Sigmoid colon (tissue), 6 donors: ENCODE measurements at regions not wholly inside any gene's neighbourhood (a gene's known extent, or its start where the extent isn't known, plus 50 kb on each side); places are given as distances from the start of the nearest gene placed in this dataset.

Experiments
- DNase-seq: peaks from one replicate; pipeline ENCODE4 v3.0.0-alpha.2; 2019
- H3K27ac ChIP-seq, 4 donors: fragments of 200-600 bp; sonication (generic); one replicate each; pipeline ENCODE4 v1.5.1; 2016 to 2019; ENCODE audit warnings: mild to moderate bottlenecking in 1 of 4
- H3K27me3 ChIP-seq, 3 donors: fragments of 200-600 bp; sonication (generic); one replicate each; pipeline ENCODE4 v1.5.1; 2019; ENCODE audit warnings: mild to moderate bottlenecking in 1 of 3
- H3K36me3 ChIP-seq, 4 donors: fragments of 200-600 bp; sonication (generic); one replicate each; pipeline ENCODE4 v1.5.1; 2016 to 2019
- H3K4me1 ChIP-seq, 4 donors: fragments of 200-600 bp; sonication (generic); one replicate each; pipeline ENCODE4 v1.5.1; 2017 to 2019
- H3K4me3 ChIP-seq, 4 donors: fragments of 200-600 bp; sonication (generic); one replicate each; pipeline ENCODE4 v1.5.1; 2017 to 2019; ENCODE audit warnings: mild to moderate bottlenecking in 2 of 4, moderate library complexity in 1 of 4
- H3K9me3 ChIP-seq, 4 donors: fragments of 200-600 bp in 3 of 4; sonication (generic) in 3 of 4; one replicate each; pipeline versions ENCODE4 v1.5.1 to v1.6.1; 2013 to 2019
- EP300 ChIP-seq, 4 donors: sonication (generic); formaldehyde crosslinking; IDR thresholded peaks; one replicate each; pipeline ENCODE4 v1.6.1; 2017; ENCODE audit warnings: antibody characterized with exemption in 4 of 4
- POLR2A ChIP-seq, 2 donors: fragments of 450-650 bp; IDR thresholded peaks; one replicate each; pipeline ENCODE4 v1.6.1; 2016; ENCODE audit warnings: antibody characterized with exemption in 2 of 2, mild to moderate bottlenecking in 2 of 2, moderate library complexity in 2 of 2
- POLR2AphosphoS5 ChIP-seq, 4 donors: sonication (generic); formaldehyde crosslinking; IDR thresholded peaks; one replicate each; pipeline ENCODE4 v1.6.1; 2017; ENCODE audit warnings: antibody characterized with exemption in 4 of 4
- whole genome bisulfite sequencing, 2 donors: extraction: QIAGEN DNeasy Blood & Tissue Kit; methylation state at CpG; one replicate each; pipeline ENCODE4 v1.1.7; 2013; 5-methylcytosine and 5-hydroxymethylcytosine counted together
- intact Hi-C: fragments of 100-400 bp; cut with DNase I; formaldehyde crosslinking; loops from one replicate; pipeline ENCODE4 v1.15.1; 2023
- TF ChIP-seq, protein P1 (sequence below), 4 experiments: fragments of 450-650 bp in 3 of 4; fragments of 200-600 bp in 1 of 4; IDR thresholded peaks; one replicate each; pipeline ENCODE4 v1.5.1; 2016 to 2019; ENCODE audit warnings: antibody characterized with exemption in 4 of 4, mild to moderate bottlenecking in 3 of 4, moderate library complexity in 2 of 4
- donor health status: healthy with polysubstance abuse.
- donor health status: healthy.

- TF ChIP-seq POLR2AphosphoS5 (IDR thresholded peaks at IDR 0.05) = no peak
- TF ChIP-seq, protein P1, sequence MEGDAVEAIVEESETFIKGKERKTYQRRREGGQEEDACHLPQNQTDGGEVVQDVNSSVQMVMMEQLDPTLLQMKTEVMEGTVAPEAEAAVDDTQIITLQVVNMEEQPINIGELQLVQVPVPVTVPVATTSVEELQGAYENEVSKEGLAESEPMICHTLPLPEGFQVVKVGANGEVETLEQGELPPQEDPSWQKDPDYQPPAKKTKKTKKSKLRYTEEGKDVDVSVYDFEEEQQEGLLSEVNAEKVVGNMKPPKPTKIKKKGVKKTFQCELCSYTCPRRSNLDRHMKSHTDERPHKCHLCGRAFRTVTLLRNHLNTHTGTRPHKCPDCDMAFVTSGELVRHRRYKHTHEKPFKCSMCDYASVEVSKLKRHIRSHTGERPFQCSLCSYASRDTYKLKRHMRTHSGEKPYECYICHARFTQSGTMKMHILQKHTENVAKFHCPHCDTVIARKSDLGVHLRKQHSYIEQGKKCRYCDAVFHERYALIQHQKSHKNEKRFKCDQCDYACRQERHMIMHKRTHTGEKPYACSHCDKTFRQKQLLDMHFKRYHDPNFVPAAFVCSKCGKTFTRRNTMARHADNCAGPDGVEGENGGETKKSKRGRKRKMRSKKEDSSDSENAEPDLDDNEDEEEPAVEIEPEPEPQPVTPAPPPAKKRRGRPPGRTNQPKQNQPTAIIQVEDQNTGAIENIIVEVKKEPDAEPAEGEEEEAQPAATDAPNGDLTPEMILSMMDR (IDR thresholded peaks at IDR 0.05) = no peak
- TF ChIP-seq EP300 (IDR thresholded peaks at IDR 0.05) = no peak
- no peak for TF ChIP-seq POLR2A (IDR thresholded peaks at IDR 0.05)
- H3K36me3 ChIP-seq = no peaks in the 10 kb centered on the region
- peaks cover 0 to 4% (median 0%) of the 10 kb centered on the region in 3 donors for H3K27me3 ChIP-seq
- intact Hi-C loops = no loop called here
- WGBS, 2 donors = 20 to 34% methylated on average over 14 of the region's 14 CpGs
- no peak overlapping the region for H3K4me3 ChIP-seq
- peak; percentile 70 for DNase-seq
- peaks cover 0 to 6% (median 3%) of the 10 kb centered on the region in 4 donors for H3K4me1 ChIP-seq
- no peaks in the 10 kb centered on the region for H3K9me3 ChIP-seq
- H3K27ac ChIP-seq = no peak overlapping the region
Measured at GRCh38 chr5:174608631-174609097, 115.7 kb upstream of the MSX2 start.

DNA sequence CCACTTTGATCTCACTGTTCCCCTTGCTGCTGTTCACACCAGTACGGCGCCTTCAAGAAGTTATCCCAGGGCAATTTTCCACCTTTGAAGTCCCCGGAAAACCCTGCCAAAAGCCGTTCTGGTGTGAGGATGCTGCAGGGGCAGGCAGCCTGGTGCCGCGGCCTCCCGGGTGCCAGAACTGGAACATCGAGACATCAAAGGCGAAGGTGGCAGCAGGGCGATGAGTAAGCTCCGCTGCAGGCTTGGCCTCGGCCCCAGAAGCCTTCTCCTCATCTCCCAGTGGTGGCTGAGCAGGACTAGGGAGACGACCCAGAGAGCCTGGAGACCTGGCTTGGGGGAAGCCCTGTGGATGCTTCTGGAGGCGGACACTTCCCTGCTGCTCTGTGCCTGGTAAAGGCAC is 115.3 kb upstream of the MSX2 start:
- Histone ChIP-seq H3K4me3 (no peak overlapping the region), H3K36me3 (no peaks in the 10 kb centered on the region), H3K9me3 (no peaks in the 10 kb centered on the region), H3K27ac (no peak overlapping the region), H3K27me3 (peaks cover 0 to 4% (median 0%) of the 10 kb centered on the region in 3 donors), H3K4me1 (peaks cover 0 to 6% (median 3%) of the 10 kb centered on the region in 4 donors)
- no peak for TF ChIP-seq POLR2A (IDR thresholded peaks at IDR 0.05)
- TF ChIP-seq, protein P1 (IDR thresholded peaks at IDR 0.05) = no peak
- no peak for TF ChIP-seq POLR2AphosphoS5 (IDR thresholded peaks at IDR 0.05)
- TF ChIP-seq EP300 (IDR thresholded peaks at IDR 0.05) = no peak
- intact Hi-C loops = no loop called here
- WGBS, 2 donors = 62 to 72% methylated on average over 14 of the region's 14 CpGs
- no peak for DNase-seq

GRCh38 chr5:174610968-174611367 is 113.4 kb upstream of the MSX2 start:
- no peaks in the 10 kb centered on the region for H3K36me3 ChIP-seq
- no peak for DNase-seq
- intact Hi-C loops = no loop called here
- TF ChIP-seq POLR2A (IDR thresholded peaks at IDR 0.05) (no peak), EP300 (IDR thresholded peaks at IDR 0.05) (no peak), POLR2AphosphoS5 (IDR thresholded peaks at IDR 0.05) (no peak)
- TF ChIP-seq, protein P1 (IDR thresholded peaks at IDR 0.05) = no peak
- peaks cover 0 to 6% (median 3%) of the 10 kb centered on the region in 4 donors for H3K4me1 ChIP-seq
- WGBS, 2 donors = 68 to 83% methylated on average over 8 of the region's 8 CpGs
- no peak overlapping the region for H3K4me3 ChIP-seq
- H3K27ac ChIP-seq = no peak overlapping the region
- H3K27me3 ChIP-seq = no peaks in the 10 kb centered on the region
- peaks cover 0 to 3% (median 0%) of the 10 kb centered on the region in 4 donors for H3K9me3 ChIP-seq

GRCh38 chr5:174612686-174613085 is 111.7 kb upstream of the MSX2 start:
- intact Hi-C loops = no loop called here
- Histone ChIP-seq H3K36me3 (no peaks in the 10 kb centered on the region), H3K4me3 (no peak overlapping the region), H3K4me1 (peaks cover 0 to 6% (median 3%) of the 10 kb centered on the region in 4 donors), H3K27ac (no peak overlapping the region), H3K9me3 (peaks cover 0 to 3% (median 0%) of the 10 kb centered on the region in 4 donors), H3K27me3 (no peaks in the 10 kb centered on the region)
- DNase-seq = no peak
- WGBS, 2 donors = 45 to 79% methylated on average over 2 of the region's 2 CpGs
- TF ChIP-seq, protein P1 (IDR thresholded peaks at IDR 0.05) = no peak
- TF ChIP-seq EP300 (IDR thresholded peaks at IDR 0.05) = no peak
- no peak for TF ChIP-seq POLR2AphosphoS5 (IDR thresholded peaks at IDR 0.05)
- no peak for TF ChIP-seq POLR2A (IDR thresholded peaks at IDR 0.05)
